Stimulated activated naive CD8-positive, alpha-beta T cell treated with anti-CD3 and anti-CD28 coated beads, Interleukin-15, amount 100 ng/mL, for 72 hours (primary cell): ENCODE measurements at regions not wholly inside any gene's neighbourhood (a gene's known extent, or its start where the extent isn't known, plus 50 kb on each side); places are given as distances from the start of the nearest gene placed in this dataset.
"Not testable (repeated sequence)": the region's sequence is repeated elsewhere in the genome, so short reads cannot be mapped to it uniquely, and the experiment has no call there.

ENCODE experiments used
- ATAC-seq: fragments of 150-1000 bp; cut with Tn5 transposase; 2 replicates; pipeline ENCODE4 v1.10.0; 2021; ENCODE audit warnings: mild to moderate bottlenecking, moderate library complexity
- DNase-seq, 2 donors: peaks; one replicate each; pipeline ENCODE4 v3.0.0; 2021 to 2022
- H3K27ac Mint-ChIP-seq, 2 donors: one replicate each; pipeline ENCODE4 v1.8.0; 2022; ENCODE audit warnings: mild to moderate bottlenecking in 2 of 2, mixed read lengths in 2 of 2, moderate library complexity in 2 of 2
- H3K27me3 Mint-ChIP-seq: one replicate; pipeline ENCODE4 v1.8.0; 2022; ENCODE audit warnings: mixed read lengths
- H3K4me1 Mint-ChIP-seq: one replicate; pipeline ENCODE4 v1.8.0; 2022; ENCODE audit warnings: mild to moderate bottlenecking, mixed read lengths
- H3K4me3 Mint-ChIP-seq, 2 donors: one replicate each; pipeline ENCODE4 v1.8.0; 2022; ENCODE audit warnings: mild to moderate bottlenecking in 2 of 2, mixed read lengths in 2 of 2, moderate library complexity in 1 of 2
- H3K9me3 Mint-ChIP-seq, 2 donors: one replicate each; pipeline ENCODE4 v1.8.0; 2022; ENCODE audit warnings: mixed read lengths in 2 of 2

DNA sequence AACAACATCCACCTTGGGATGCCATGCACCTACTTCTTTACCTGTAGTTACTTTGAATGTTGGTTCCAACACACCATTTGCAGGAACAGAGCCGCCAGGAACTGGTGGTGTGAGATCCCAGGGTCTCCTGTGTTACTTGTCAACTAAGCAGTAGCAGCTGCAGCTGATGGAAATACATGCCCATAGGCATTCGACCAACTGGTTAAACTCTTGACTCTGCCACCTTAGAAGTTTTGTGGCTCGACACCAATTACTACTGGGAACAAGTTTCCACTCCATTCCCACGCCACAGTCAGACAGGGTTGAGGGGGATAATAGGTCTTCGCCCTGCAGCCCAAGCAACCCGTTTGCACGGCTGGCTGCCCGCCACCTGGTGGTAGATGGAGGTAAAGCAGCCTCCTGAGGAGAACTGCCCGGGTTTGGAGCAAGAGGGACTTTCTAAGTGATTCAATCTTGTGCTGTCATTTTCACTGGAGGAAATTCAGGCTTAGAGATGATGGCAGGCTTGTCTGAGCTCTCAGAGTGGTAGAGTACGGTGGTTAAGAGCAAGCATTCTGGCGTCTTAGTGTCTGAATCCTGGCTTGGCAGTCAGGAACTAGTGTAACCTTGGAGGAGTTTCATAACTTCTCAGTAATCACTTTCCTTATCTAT is 119.1 kb upstream of the TRIM2 start:
- DNase-seq (peak; percentile 85 to 86), ATAC-seq (peak; percentile 82)
- Mint-ChIP-seq H3K4me1 (peaks cover 37% of the 10 kb centered on the region), H3K9me3 (peaks cover 0 to 10% of the 10 kb centered on the region in 2 donors), H3K27ac (peak overlapping the region in 1 of 2 donors; percentile 52), H3K27me3 (peaks cover 10% of the 10 kb centered on the region), H3K4me3 (peak overlapping the region; percentile 22 to 45)

GRCh38 chr4:153087671-153088194 is 116.5 kb upstream of the TRIM2 start:
- Mint-ChIP-seq H3K9me3 (peaks cover 0 to 10% of the 10 kb centered on the region in 2 donors), H3K27ac (no peak overlapping the region), H3K4me1 (peaks cover 29% of the 10 kb centered on the region), H3K27me3 (peaks cover 3% of the 10 kb centered on the region), H3K4me3 (no peak overlapping the region)
- ATAC-seq (no peak), DNase-seq (no peak)

DNA sequence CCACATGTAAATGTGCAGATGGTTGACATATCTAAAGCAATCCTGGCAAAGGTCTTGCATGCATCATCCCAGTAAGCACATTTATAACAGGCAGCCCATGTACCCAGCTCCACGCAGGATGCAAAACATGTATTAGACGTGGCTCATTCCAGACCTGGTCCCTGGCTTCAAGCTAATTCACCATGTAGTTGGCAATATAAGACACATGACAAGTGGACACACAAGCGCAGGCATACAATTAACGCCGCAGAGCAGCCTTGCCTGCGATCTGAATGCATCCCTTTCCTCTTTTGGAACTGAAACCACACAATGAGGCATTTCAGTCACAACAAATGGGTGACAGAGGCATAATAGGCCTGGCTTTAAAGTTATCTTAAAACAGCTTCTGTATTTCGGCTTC is 114.5 kb upstream of the TRIM2 start:
- peaks cover 0 to 10% of the 10 kb centered on the region in 2 donors for H3K9me3 Mint-ChIP-seq
- no peak for DNase-seq
- H3K4me1 Mint-ChIP-seq: peaks cover 20% of the 10 kb centered on the region
- H3K27ac Mint-ChIP-seq: no peak overlapping the region
- H3K27me3 Mint-ChIP-seq: no peaks in the 10 kb centered on the region
- H3K4me3 Mint-ChIP-seq: no peak overlapping the region
- no peak for ATAC-seq

- H3K27ac Mint-ChIP-seq: no peak overlapping the region
- H3K9me3 Mint-ChIP-seq: peaks cover 0 to 10% of the 10 kb centered on the region in 2 donors
- no peak overlapping the region for H3K4me3 Mint-ChIP-seq
- H3K4me1 Mint-ChIP-seq: peaks cover 18% of the 10 kb centered on the region
- DNase-seq: no peak
- no peak for ATAC-seq
- no peaks in the 10 kb centered on the region for H3K27me3 Mint-ChIP-seq
Observed at GRCh38 chr4:153090181-153090580, 114.1 kb upstream of the TRIM2 start.

DNA sequence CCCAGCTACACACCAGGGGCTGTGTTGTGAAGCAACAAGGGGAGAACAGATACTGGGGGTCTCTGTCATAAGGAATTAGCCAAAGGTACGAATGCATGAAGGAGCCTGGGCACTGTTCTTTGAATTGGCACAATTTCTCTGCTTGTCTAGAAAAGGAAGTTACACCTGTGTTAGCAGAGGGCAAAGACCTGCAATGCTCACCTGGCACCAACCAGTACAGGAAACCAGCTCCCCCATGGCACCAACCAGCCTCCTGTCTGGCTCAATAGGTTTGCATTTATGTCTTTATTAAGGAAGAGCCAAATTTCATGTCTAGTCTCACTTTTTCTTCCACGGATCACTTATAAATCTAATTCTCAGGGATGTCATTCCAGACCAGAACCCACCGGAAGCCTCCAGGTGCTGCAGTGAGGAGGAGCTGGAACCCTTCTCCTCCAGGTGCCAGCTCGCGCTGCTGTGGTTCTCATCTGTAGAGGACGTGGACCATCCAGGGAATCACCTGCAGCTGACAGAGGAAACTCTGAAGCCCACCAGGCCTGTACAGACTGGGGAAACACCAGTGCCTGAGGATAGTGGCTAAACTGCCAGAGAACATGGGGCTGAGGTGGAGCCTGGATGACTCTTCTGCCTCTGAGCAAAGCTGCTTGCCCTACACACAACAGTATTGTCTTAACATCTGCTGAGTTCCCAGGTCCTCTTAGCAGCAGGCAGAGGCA is 113.4 kb upstream of the TRIM2 start:
- H3K27me3 Mint-ChIP-seq: no peaks in the 10 kb centered on the region
- DNase-seq: no peak
- H3K27ac Mint-ChIP-seq: no peak overlapping the region
- H3K4me1 Mint-ChIP-seq: peaks cover 11% of the 10 kb centered on the region
- peaks cover 0 to 10% of the 10 kb centered on the region in 2 donors for H3K9me3 Mint-ChIP-seq
- ATAC-seq: no peak
- no peak overlapping the region for H3K4me3 Mint-ChIP-seq

DNA sequence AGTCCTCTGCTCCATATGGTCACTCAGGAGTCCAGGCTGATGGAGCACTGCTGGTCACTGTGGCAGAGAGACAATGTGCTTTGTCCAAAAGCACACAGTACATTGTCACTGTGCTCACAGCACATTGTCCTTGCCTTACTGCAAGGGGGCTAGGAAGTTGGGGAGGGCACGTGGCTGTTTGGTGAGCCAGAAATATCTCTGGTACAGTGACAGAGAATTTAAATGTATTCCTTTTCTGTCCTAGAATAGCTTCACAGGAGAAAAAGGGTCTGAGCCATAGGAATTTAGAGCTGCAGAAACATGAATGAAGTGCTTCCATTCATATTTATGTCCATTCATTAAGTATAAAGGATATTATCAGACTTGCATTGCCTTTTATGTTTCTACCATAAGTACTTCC is 110.8 kb upstream of the TRIM2 start:
- no peak for ATAC-seq
- no peaks in the 10 kb centered on the region for H3K27me3 Mint-ChIP-seq
- no peak for DNase-seq
- no peak overlapping the region for H3K27ac Mint-ChIP-seq
- no peak overlapping the region for H3K4me3 Mint-ChIP-seq
- H3K9me3 Mint-ChIP-seq: no peaks in the 10 kb centered on the region
- H3K4me1 Mint-ChIP-seq: peaks cover 9% of the 10 kb centered on the region

GRCh38 chr4:153093802-153094201 is 110.4 kb upstream of the TRIM2 start:
- no peaks in the 10 kb centered on the region for H3K9me3 Mint-ChIP-seq
- DNase-seq (no peak), ATAC-seq (no peak)
- H3K27ac Mint-ChIP-seq: no peak overlapping the region
- H3K4me3 Mint-ChIP-seq: no peak overlapping the region
- H3K27me3 Mint-ChIP-seq: no peaks in the 10 kb centered on the region
- peaks cover 9% of the 10 kb centered on the region for H3K4me1 Mint-ChIP-seq

- no peak overlapping the region for H3K4me3 Mint-ChIP-seq
- no peak for ATAC-seq
- peaks cover 9% of the 10 kb centered on the region for H3K4me1 Mint-ChIP-seq
- no peak for DNase-seq
- H3K9me3 Mint-ChIP-seq: no peaks in the 10 kb centered on the region
- no peaks in the 10 kb centered on the region for H3K27me3 Mint-ChIP-seq
- no peak overlapping the region for H3K27ac Mint-ChIP-seq
Observed at GRCh38 chr4:153094435-153094834, 109.8 kb upstream of the TRIM2 start.

DNA sequence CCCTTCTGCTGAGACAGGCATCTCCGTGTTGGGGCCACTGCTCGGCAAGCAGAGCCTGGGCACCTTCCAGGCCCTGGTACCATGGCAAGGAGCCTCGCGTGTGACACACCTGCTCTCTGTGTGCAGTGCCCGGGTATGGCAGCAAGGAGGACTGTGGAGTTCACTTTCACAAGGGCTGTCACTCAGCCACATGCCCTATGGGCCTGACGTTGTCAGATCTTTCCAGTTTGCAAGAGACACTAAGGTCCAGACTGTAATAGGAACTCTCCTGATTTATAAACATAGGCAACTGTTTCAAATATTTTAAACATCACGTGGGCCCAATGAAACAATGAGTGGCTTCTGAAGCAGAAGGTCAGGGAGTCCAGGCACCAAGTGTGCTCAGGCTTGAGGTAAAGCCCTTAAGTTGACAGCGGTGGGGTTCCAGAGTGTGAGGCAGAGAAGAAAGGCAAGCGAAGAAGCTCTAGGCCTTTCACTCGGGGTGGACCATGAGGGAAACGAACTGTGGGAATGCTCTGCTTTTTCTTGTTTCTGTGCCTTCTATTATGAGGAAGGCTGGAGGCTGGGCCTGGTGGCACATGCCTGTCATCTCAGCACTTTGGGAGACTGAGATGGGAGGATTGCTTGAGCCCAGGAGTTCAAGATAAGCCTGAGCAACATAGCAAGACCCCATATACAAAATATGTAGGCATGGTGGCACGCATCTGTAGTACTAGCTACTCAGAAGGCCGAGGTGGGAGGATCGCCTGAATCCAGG is 108.6 kb upstream of the TRIM2 start:
- no peaks in the 10 kb centered on the region for H3K9me3 Mint-ChIP-seq
- H3K4me3 Mint-ChIP-seq: no peak overlapping the region
- ATAC-seq (no peak), DNase-seq (no peak)
- H3K27me3 Mint-ChIP-seq: no peaks in the 10 kb centered on the region
- peaks cover 4% of the 10 kb centered on the region for H3K4me1 Mint-ChIP-seq
- H3K27ac Mint-ChIP-seq: peak overlapping the region in 1 of 2 donors; percentile 14

- no peaks in the 10 kb centered on the region for H3K4me1 Mint-ChIP-seq
- DNase-seq (no peak), ATAC-seq (no peak)
- no peaks in the 10 kb centered on the region for H3K9me3 Mint-ChIP-seq
- no peaks in the 10 kb centered on the region for H3K27me3 Mint-ChIP-seq
- no peak overlapping the region for H3K4me3 Mint-ChIP-seq
- H3K27ac Mint-ChIP-seq: no peak overlapping the region
Observed at GRCh38 chr4:153096344-153096743, 107.9 kb upstream of the TRIM2 start.

DNA sequence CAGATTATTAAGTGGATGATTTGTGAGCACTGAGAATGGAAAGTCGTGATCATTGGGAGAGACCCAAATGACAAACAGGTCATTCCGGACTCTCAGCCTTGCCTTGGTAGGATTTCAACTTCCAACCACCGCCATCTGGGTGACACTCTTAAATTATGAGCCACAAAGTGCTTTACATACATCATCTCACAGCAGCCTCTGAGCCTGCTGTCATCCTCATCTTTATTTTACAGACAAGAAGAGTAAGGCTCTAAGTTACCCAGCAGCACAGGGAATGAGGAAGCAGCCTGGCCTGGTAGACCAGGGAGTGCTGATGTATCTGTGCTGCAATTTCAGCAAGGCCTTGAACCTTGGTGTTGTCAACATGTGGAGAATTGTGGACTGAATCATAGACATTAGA is 105.8 kb upstream of the TRIM2 start:
- H3K27me3 Mint-ChIP-seq: no peaks in the 10 kb centered on the region
- H3K9me3 Mint-ChIP-seq: peaks cover 5 to 8% of the 10 kb centered on the region in 2 donors
- H3K4me1 Mint-ChIP-seq: no peaks in the 10 kb centered on the region
- H3K27ac Mint-ChIP-seq: no peak overlapping the region
- ATAC-seq: no peak
- no peak overlapping the region for H3K4me3 Mint-ChIP-seq
- no peak for DNase-seq

GRCh38 chr4:153099391-153100140 is 104.7 kb upstream of the TRIM2 start:
- ATAC-seq (no peak), DNase-seq (no peak)
- Mint-ChIP-seq H3K4me3 (no peak overlapping the region), H3K27me3 (no peaks in the 10 kb centered on the region), H3K9me3 (peaks cover 7 to 8% of the 10 kb centered on the region in 2 donors), H3K27ac (no peak overlapping the region), H3K4me1 (no peaks in the 10 kb centered on the region)

DNA sequence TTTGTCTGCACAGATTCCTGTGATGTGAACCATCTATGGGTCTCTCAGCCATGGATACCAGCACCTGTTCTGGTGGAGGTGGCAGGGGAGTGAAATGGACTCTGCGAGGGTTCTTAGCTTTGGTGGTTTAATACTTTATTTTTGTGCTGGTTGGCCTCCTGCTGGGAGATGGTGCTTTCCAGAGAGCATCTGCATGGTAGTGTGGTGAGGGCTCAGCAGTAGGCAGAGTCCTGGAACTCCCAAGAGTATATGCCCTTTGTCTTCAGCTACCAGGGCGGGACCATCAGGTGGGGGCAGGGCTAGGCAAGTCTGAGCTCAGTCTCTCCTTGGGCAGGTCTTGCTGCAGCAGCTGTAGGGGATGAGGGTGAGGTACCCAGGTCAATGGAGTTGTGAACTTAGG is 97.5 kb upstream of the TRIM2 start:
- H3K4me1 Mint-ChIP-seq, DNase-seq, H3K4me3 Mint-ChIP-seq, ATAC-seq, H3K27ac Mint-ChIP-seq: not testable (repeated sequence)
- peaks cover 10% of the 10 kb centered on the region for H3K27me3 Mint-ChIP-seq
- peaks cover 22 to 25% of the 10 kb centered on the region in 2 donors for H3K9me3 Mint-ChIP-seq

GRCh38 chr4:153107246-153107645 is 97.0 kb upstream of the TRIM2 start:
- Mint-ChIP-seq H3K4me3 (no peak overlapping the region), H3K27me3 (peaks cover 10% of the 10 kb centered on the region), H3K9me3 (peaks cover 22 to 25% of the 10 kb centered on the region in 2 donors), H3K27ac (no peak overlapping the region), H3K4me1 (peaks cover 6% of the 10 kb centered on the region)
- no peak for ATAC-seq
- DNase-seq: no peak

DNA sequence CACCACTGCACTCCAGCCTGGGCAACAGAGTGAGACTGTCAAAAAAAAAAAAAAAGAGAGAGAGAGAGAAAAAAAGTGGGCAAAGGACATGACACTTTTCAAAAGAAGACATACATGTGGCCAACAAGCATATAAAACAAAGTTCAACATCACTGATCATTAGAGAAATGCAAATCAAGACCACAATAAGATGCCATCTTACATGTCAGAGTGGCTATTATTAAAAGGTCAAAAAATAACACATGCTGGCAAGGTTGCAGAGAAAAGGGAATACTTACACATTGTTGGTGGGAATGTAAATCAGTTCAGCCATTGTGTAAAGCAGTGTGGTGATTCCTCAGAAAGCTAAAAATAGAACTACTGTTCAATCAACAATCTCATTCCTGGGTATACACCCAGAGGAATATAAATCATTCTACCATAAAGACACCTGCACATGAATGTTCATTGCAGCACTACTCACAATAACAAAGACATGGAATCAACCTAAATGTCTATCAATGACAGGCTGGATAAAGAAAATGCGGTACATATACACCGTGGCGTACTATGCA is 94.9 kb upstream of the TRIM2 start:
- no peak overlapping the region for H3K4me3 Mint-ChIP-seq
- no peak for ATAC-seq
- H3K9me3 Mint-ChIP-seq: peaks cover 14 to 18% of the 10 kb centered on the region in 2 donors
- no peak for DNase-seq
- peaks cover 10% of the 10 kb centered on the region for H3K27me3 Mint-ChIP-seq
- H3K4me1 Mint-ChIP-seq: peaks cover 6% of the 10 kb centered on the region
- H3K27ac Mint-ChIP-seq: peak overlapping the region in 1 of 2 donors; percentile 22
